NCI-H2227 (cell line): ENCODE measurements at regions not wholly inside any gene's neighbourhood (a gene's known extent, or its start where the extent isn't known, plus 50 kb on each side); places are given as distances from the start of the nearest gene placed in this dataset.
"Not testable (repeated sequence)": the region's sequence is repeated elsewhere in the genome, so short reads cannot be mapped to it uniquely, and the experiment has no call there.

Experiments used
- DNase-seq: peaks from one replicate; lab custom pipeline; 2025; ENCODE audit not compliant: unreplicated experiment; lab: John Stamatoyannopoulos, UW

GRCh38 chr11:90738799-90739198 lies 516.0 kb upstream of the CHORDC1 start:
- no peak for DNase-seq

GRCh38 chr11:90737444-90738050 lies 514.7 kb upstream of the CHORDC1 start:
- peak; percentile 68 for DNase-seq

- no peak for DNase-seq
These were observed 509.6 kb upstream of the CHORDC1 start for GRCh38 chr11:90732486-90732885.

- no peak for DNase-seq
These were observed 500.6 kb upstream of the CHORDC1 start for GRCh38 chr11:90723475-90723874.

- DNase-seq, result no peak
These were observed 499.8 kb upstream of the CHORDC1 start for GRCh38 chr11:90722552-90723190.

- DNase-seq, result no peak
These were observed 494.7 kb upstream of the CHORDC1 start for GRCh38 chr11:90717522-90717921.

GRCh38 chr11:90705661-90706060 lies 482.8 kb upstream of the CHORDC1 start:
- no peak for DNase-seq

- no peak for DNase-seq
These were observed 481.7 kb upstream of the CHORDC1 start for GRCh38 chr11:90704510-90704909.

GRCh38 chr11:90701716-90702115 lies 478.9 kb upstream of the CHORDC1 start:
- DNase-seq, result peak; percentile 26

- no peak for DNase-seq
These were observed 478.1 kb upstream of the CHORDC1 start for GRCh38 chr11:90700789-90701439.

GRCh38 chr11:90699791-90700400 lies 477.0 kb upstream of the CHORDC1 start:
- no peak for DNase-seq

- DNase-seq, result no peak
These were observed 475.4 kb upstream of the CHORDC1 start for GRCh38 chr11:90698238-90698637.

GRCh38 chr11:90675496-90675895 lies 452.6 kb upstream of the CHORDC1 start:
- DNase-seq, result not testable (repeated sequence)

- no peak for DNase-seq
These were observed 446.2 kb upstream of the CHORDC1 start for GRCh38 chr11:90669094-90669493.

GRCh38 chr11:90668502-90668901 lies 445.7 kb upstream of the CHORDC1 start:
- DNase-seq, result no peak

GRCh38 chr11:90661233-90661632 lies 438.4 kb upstream of the CHORDC1 start:
- DNase-seq, result no peak

- no peak for DNase-seq
These were observed 433.3 kb upstream of the CHORDC1 start for GRCh38 chr11:90656171-90656570.

- no peak for DNase-seq
These were observed 427.3 kb upstream of the CHORDC1 start for GRCh38 chr11:90650153-90650552.

- no peak for DNase-seq
These were observed 423.9 kb upstream of the CHORDC1 start for GRCh38 chr11:90646706-90647105.

GRCh38 chr11:90646266-90646665 lies 423.4 kb upstream of the CHORDC1 start:
- DNase-seq, result no peak

GRCh38 chr11:90639461-90639993 lies 416.7 kb upstream of the CHORDC1 start:
- no peak for DNase-seq

- DNase-seq, result no peak
These were observed 413.0 kb upstream of the CHORDC1 start for GRCh38 chr11:90635886-90636285.
